Mucosa of descending colon (tissue), 3 donors: ENCODE measurements at regions not wholly inside any gene's neighbourhood (a gene's known extent, or its start where the extent isn't known, plus 50 kb on each side); places are given as distances from the start of the nearest gene placed in this dataset.

Source experiments
- ATAC-seq: fragments of 200-7000 bp; cut with Tn5 transposase; one replicate; pipeline ENCODE4 v1.9.1; 2020; ENCODE audit warnings: mild to moderate bottlenecking, moderate library complexity
- DNase-seq, 3 donors: peaks; one replicate each; pipeline ENCODE4 v3.0.0-alpha.2; 2020
- H3K36me3 ChIP-seq: fragments of 200-600 bp; one replicate; pipeline ENCODE4 v1.8.0; 2021; ENCODE audit warnings: low read depth, mild to moderate bottlenecking
- H3K4me1 ChIP-seq: fragments of 200-600 bp; one replicate; pipeline ENCODE4 v1.8.0; 2021; ENCODE audit warnings: low read depth, mild to moderate bottlenecking
- H3K4me3 ChIP-seq: fragments of 200-600 bp; one replicate; pipeline ENCODE4 v1.8.0; 2021; ENCODE audit warnings: mild to moderate bottlenecking
- H3K9me3 ChIP-seq: fragments of 200-600 bp; one replicate; pipeline ENCODE4 v1.8.0; 2021; ENCODE audit warnings: mild to moderate bottlenecking
- CTCF ChIP-seq: fragments of 200-600 bp; IDR thresholded peaks from one replicate; pipeline ENCODE4 v1.8.0; 2022; ENCODE audit warnings: antibody characterized with exemption, mild to moderate bottlenecking
- intact Hi-C, 2 donors: fragments of 100-400 bp; cut with DNase I in 1 of 2; cut with micrococcal nuclease in 1 of 2; formaldehyde crosslinking; loops; one replicate each; pipeline versions ENCODE4 v1.11.0 to v1.11.1; 2022; cut with DNase I, micrococcal nuclease
- donor health status: DM: no; HTN: no; CAD: no; lungs with moderate emphysema.
- donor health status: DM: no; HTN: no; CAD: no.
- donor health status: DM: no; HTN: yes; CAD: no.

GRCh38 chr2:164386231-164386630, 235.1 kb downstream of the GRB14 start:
- no peak overlapping the region for H3K4me3 ChIP-seq
- no peaks in the 10 kb centered on the region for H3K4me1 ChIP-seq
- no peak for TF ChIP-seq CTCF
- no peaks in the 10 kb centered on the region for H3K9me3 ChIP-seq
- intact Hi-C loops = no loop called here
- ATAC-seq (no peak), DNase-seq (no peak)
- H3K36me3 ChIP-seq = no peaks in the 10 kb centered on the region

GRCh38 chr2:164384434-164384833, 236.8 kb downstream of the GRB14 start:
- no peaks in the 10 kb centered on the region for H3K4me1 ChIP-seq
- intact Hi-C loops = no loop called here
- TF ChIP-seq CTCF = no peak
- H3K4me3 ChIP-seq = no peak overlapping the region
- DNase-seq (no peak), ATAC-seq (no peak)
- no peaks in the 10 kb centered on the region for H3K36me3 ChIP-seq
- no peaks in the 10 kb centered on the region for H3K9me3 ChIP-seq

- no peaks in the 10 kb centered on the region for H3K9me3 ChIP-seq
- intact Hi-C loops = no loop called here
- DNase-seq (no peak), ATAC-seq (no peak)
- H3K4me3 ChIP-seq = no peak overlapping the region
- H3K36me3 ChIP-seq = no peaks in the 10 kb centered on the region
- no peaks in the 10 kb centered on the region for H3K4me1 ChIP-seq
- no peak for TF ChIP-seq CTCF
Observed at GRCh38 chr2:164371916-164372315, 249.4 kb downstream of the GRB14 start.

DNA sequence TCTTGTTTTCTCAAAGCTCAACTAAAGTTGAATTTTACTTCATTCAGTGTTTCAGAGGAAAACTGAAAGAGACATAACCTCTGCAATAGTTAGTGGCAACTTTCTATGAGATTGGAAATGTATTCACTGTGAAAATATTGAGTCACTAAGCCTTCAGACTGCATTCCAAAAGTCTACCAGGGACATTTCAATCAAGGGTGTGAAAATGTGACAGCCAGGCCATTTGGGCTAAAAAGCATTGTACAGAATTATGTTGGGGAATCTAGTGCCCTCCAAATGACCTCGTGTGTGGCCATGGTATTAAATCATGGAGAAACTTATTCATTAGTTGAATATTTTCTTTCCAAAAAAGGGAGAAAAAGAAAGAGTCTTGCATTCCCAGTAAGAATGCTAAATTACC, 251.9 kb downstream of the GRB14 start:
- Histone ChIP-seq H3K4me1 (no peaks in the 10 kb centered on the region), H3K9me3 (no peaks in the 10 kb centered on the region), H3K36me3 (no peaks in the 10 kb centered on the region), H3K4me3 (no peak overlapping the region)
- intact Hi-C loops = no loop called here
- no peak for TF ChIP-seq CTCF
- DNase-seq = no peak
- ATAC-seq = no peak

DNA sequence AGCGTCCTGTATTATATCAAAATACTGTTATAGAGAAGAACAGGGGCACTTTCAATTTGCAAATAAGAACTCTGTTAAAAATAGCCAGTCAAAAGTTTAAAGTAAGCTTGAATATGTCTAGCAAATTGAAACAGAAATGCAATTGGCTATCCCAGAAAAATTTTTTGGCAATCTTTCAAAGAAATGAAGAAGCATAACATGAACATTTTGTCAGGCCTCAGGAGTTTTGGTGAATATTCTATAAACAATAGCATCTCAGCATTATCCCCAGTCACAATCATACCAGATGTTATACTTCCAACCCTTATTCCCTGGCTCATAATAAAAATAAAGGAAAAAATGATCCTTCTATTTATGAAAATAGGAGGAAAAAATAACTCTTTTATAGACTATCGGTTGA, 252.4 kb downstream of the GRB14 start:
- Histone ChIP-seq H3K4me3 (no peak overlapping the region), H3K36me3 (no peaks in the 10 kb centered on the region), H3K4me1 (no peaks in the 10 kb centered on the region), H3K9me3 (no peaks in the 10 kb centered on the region)
- TF ChIP-seq CTCF = no peak
- DNase-seq = no peak
- ATAC-seq = no peak
- intact Hi-C loops = no loop called here

GRCh38 chr2:164363646-164364045, 257.6 kb downstream of the GRB14 start:
- no peaks in the 10 kb centered on the region for H3K9me3 ChIP-seq
- intact Hi-C loops = no loop called here
- H3K36me3 ChIP-seq = no peaks in the 10 kb centered on the region
- DNase-seq (no peak), ATAC-seq (no peak)
- H3K4me1 ChIP-seq = no peaks in the 10 kb centered on the region
- TF ChIP-seq CTCF = no peak
- H3K4me3 ChIP-seq = no peak overlapping the region
